ENCODE measurements at regions not wholly inside any gene's neighbourhood (a gene's known extent, or its start where the extent isn't known, plus 50 kb on each side); places are given as distances from the start of the nearest gene placed in this dataset.

DNA sequence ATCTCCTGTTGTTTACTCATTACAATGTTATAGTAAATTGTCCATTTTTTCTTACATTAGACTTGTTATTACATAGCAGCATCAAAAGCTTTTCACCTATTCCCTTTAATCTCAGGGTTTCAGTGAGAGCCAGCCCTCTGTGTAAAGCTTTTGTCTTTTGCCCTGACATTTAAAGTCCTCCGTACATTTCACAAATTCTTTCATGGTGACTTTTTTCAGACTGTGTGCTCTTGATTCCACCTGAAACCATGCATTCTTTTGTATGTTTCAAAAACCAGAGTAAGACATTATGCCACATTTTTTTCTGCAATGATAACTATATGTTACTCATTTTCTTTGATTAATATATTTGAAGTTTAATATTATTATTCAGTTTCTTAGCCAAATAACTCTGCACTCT is 781.4 kb upstream of the ROBO1 start:
- no TSS peak for BruUV-seq (replicated peaks)
- in situ Hi-C loops (cut with HindIII; ENCODE audit: low pct_unique_long_range_greater_than_20kb, low sequenced_read_pairs) = no loop called here
- H3K4me3 ChIP-seq (ENCODE audit: low read depth in 2 of 2, low read length in 2 of 2) = no peak overlapping the region
- H3K4me1 ChIP-seq (ENCODE audit: control insufficient read depth, insufficient read depth, low read length) = no peaks in the 10 kb centered on the region
- CTCF ChIA-PET = no interaction called here
- TF ChIP-seq, protein P1, sequence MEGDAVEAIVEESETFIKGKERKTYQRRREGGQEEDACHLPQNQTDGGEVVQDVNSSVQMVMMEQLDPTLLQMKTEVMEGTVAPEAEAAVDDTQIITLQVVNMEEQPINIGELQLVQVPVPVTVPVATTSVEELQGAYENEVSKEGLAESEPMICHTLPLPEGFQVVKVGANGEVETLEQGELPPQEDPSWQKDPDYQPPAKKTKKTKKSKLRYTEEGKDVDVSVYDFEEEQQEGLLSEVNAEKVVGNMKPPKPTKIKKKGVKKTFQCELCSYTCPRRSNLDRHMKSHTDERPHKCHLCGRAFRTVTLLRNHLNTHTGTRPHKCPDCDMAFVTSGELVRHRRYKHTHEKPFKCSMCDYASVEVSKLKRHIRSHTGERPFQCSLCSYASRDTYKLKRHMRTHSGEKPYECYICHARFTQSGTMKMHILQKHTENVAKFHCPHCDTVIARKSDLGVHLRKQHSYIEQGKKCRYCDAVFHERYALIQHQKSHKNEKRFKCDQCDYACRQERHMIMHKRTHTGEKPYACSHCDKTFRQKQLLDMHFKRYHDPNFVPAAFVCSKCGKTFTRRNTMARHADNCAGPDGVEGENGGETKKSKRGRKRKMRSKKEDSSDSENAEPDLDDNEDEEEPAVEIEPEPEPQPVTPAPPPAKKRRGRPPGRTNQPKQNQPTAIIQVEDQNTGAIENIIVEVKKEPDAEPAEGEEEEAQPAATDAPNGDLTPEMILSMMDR (IDR thresholded peaks at IDR 0.05) = no peak
- TF ChIP-seq POLR2AphosphoS5 (IDR thresholded peaks at IDR 0.05; ENCODE audit: low read depth, low read length) (no peak), TCF7L2 (IDR thresholded peaks at IDR 0.05; ENCODE audit: low read depth, low read length) (no peak)
- H3K27me3 ChIP-seq (ENCODE audit: control insufficient read depth, insufficient read depth, low read length) = no peaks in the 10 kb centered on the region
- ATAC-seq (no peak), DNase-seq (ENCODE audit: low read depth, low spot score) (no peak)
- POLR2A ChIA-PET = no interaction called here
- H3K36me3 ChIP-seq (ENCODE audit: control insufficient read depth, insufficient read depth, low read length) = no peaks in the 10 kb centered on the region
- intact Hi-C loops (cut with micrococcal nuclease; ENCODE audit: unreplicated experiment) = no loop called here
- H3K27ac ChIP-seq (ENCODE audit: low read length) = no peak overlapping the region
- H3K9me3 ChIP-seq (ENCODE audit: control insufficient read depth, insufficient read depth, low read depth, low read length) = no peaks in the 10 kb centered on the region

DNA sequence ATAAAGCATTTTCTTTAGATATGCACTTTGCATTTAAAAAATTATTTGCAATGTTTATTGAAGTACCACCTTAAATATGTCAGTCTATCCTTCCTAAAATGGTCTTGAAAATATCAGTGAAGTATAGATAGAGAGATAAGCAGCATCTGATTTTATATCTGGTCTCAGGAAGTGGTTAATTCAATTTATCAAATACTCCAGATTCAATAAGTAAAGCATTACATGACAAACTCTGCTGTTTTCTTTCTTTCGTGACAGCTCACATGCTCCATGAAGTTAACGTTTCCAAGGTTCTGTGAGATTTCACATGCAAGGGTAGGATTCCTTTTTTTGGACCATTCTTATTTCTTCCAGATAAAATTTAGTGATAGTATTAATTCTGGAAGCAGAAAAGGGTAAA is 775.4 kb upstream of the ROBO1 start:
- no TSS peak for BruUV-seq (replicated peaks)
- H3K36me3 ChIP-seq (ENCODE audit: control insufficient read depth, insufficient read depth, low read length) = no peaks in the 10 kb centered on the region
- TF ChIP-seq POLR2AphosphoS5 (IDR thresholded peaks at IDR 0.05; ENCODE audit: low read depth, low read length) (no peak), SIN3A (IDR thresholded peaks at IDR 0.05; ENCODE audit: borderline replicate concordance, insufficient read depth, low read depth, low read length) (no peak), TCF7L2 (IDR thresholded peaks at IDR 0.05; ENCODE audit: low read depth, low read length) (no peak)
- TF ChIP-seq, protein P2, sequence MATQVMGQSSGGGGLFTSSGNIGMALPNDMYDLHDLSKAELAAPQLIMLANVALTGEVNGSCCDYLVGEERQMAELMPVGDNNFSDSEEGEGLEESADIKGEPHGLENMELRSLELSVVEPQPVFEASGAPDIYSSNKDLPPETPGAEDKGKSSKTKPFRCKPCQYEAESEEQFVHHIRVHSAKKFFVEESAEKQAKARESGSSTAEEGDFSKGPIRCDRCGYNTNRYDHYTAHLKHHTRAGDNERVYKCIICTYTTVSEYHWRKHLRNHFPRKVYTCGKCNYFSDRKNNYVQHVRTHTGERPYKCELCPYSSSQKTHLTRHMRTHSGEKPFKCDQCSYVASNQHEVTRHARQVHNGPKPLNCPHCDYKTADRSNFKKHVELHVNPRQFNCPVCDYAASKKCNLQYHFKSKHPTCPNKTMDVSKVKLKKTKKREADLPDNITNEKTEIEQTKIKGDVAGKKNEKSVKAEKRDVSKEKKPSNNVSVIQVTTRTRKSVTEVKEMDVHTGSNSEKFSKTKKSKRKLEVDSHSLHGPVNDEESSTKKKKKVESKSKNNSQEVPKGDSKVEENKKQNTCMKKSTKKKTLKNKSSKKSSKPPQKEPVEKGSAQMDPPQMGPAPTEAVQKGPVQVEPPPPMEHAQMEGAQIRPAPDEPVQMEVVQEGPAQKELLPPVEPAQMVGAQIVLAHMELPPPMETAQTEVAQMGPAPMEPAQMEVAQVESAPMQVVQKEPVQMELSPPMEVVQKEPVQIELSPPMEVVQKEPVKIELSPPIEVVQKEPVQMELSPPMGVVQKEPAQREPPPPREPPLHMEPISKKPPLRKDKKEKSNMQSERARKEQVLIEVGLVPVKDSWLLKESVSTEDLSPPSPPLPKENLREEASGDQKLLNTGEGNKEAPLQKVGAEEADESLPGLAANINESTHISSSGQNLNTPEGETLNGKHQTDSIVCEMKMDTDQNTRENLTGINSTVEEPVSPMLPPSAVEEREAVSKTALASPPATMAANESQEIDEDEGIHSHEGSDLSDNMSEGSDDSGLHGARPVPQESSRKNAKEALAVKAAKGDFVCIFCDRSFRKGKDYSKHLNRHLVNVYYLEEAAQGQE (IDR thresholded peaks at IDR 0.05; ENCODE audit: insufficient read depth in 1 of 2, low read depth in 2 of 2, low read length in 1 of 2) = no peak
- TF ChIP-seq, protein P1 (IDR thresholded peaks at IDR 0.05) = no peak
- H3K27ac ChIP-seq (ENCODE audit: low read length) = no peak overlapping the region
- ATAC-seq (no peak), DNase-seq (ENCODE audit: low read depth, low spot score) (no peak)
- no peaks in the 10 kb centered on the region for H3K9me3 ChIP-seq (ENCODE audit: control insufficient read depth, insufficient read depth, low read depth, low read length)
- no peaks in the 10 kb centered on the region for H3K4me1 ChIP-seq (ENCODE audit: control insufficient read depth, insufficient read depth, low read length)
- no peaks in the 10 kb centered on the region for H3K27me3 ChIP-seq (ENCODE audit: control insufficient read depth, insufficient read depth, low read length)
- H3K4me3 ChIP-seq (ENCODE audit: low read depth in 2 of 2, low read length in 2 of 2) = no peak overlapping the region
- CTCF ChIA-PET = no interaction called here
- POLR2A ChIA-PET = no interaction called here
- intact Hi-C loops (cut with micrococcal nuclease; ENCODE audit: unreplicated experiment) (no loop called here), in situ Hi-C loops (cut with HindIII; ENCODE audit: low pct_unique_long_range_greater_than_20kb, low sequenced_read_pairs) (no loop called here)

DNA sequence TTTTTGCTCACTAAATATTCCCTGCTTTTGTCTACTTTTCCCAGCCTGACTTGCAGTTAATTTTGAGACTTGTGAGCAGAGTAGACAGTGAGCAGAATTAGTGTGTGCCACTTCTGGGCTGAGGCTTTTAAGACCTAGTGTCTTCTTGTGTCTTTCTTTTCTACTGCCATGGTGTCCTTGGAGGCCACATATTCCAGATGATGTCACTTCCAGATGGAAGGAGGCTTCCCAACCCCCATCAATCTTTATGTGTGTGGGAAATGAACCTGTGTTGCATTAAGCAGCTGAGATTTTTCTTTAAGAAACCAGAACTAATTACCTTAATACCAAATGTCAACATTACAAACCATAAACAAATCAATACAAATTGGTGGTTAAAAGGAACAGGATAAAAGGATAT is 774.7 kb upstream of the ROBO1 start:
- no peak for DNase-seq (ENCODE audit: low read depth, low spot score)
- no TSS peak for BruUV-seq (replicated peaks)
- no peaks in the 10 kb centered on the region for H3K9me3 ChIP-seq (ENCODE audit: control insufficient read depth, insufficient read depth, low read depth, low read length)
- no peak overlapping the region for H3K27ac ChIP-seq (ENCODE audit: low read length)
- TF ChIP-seq TCF7L2 (IDR thresholded peaks at IDR 0.05; ENCODE audit: low read depth, low read length) (no peak), POLR2AphosphoS5 (IDR thresholded peaks at IDR 0.05; ENCODE audit: low read depth, low read length) (no peak), SIN3A (IDR thresholded peaks at IDR 0.05; ENCODE audit: borderline replicate concordance, insufficient read depth, low read depth, low read length) (no peak)
- TF ChIP-seq, protein P2 (IDR thresholded peaks at IDR 0.05; ENCODE audit: insufficient read depth in 1 of 2, low read depth in 2 of 2, low read length in 1 of 2) = no peak
- TF ChIP-seq, protein P1 (IDR thresholded peaks at IDR 0.05) = no peak
- intact Hi-C loops (cut with micrococcal nuclease; ENCODE audit: unreplicated experiment) = no loop called here
- H3K36me3 ChIP-seq (ENCODE audit: control insufficient read depth, insufficient read depth, low read length) = no peaks in the 10 kb centered on the region
- in situ Hi-C loops (cut with HindIII; ENCODE audit: low pct_unique_long_range_greater_than_20kb, low sequenced_read_pairs) = no loop called here
- CTCF ChIA-PET = no interaction called here
- no peaks in the 10 kb centered on the region for H3K4me1 ChIP-seq (ENCODE audit: control insufficient read depth, insufficient read depth, low read length)
- H3K27me3 ChIP-seq (ENCODE audit: control insufficient read depth, insufficient read depth, low read length) = no peaks in the 10 kb centered on the region
- ATAC-seq = no peak
- POLR2A ChIA-PET = no interaction called here
- no peak overlapping the region for H3K4me3 ChIP-seq (ENCODE audit: low read depth in 2 of 2, low read length in 2 of 2)

All from Panc1 (cell line).